A673 (cell line): ENCODE measurements at regions not wholly inside any gene's neighbourhood (a gene's known extent, or its start where the extent isn't known, plus 50 kb on each side); places are given as distances from the start of the nearest gene placed in this dataset.

Source experiments
- BruUV-seq: library from RNA; stranded (reverse); fragments of 400-500 nt; replicated peaks from 2 replicates; lab custom pipeline; 2021; lab: Mats Ljungman, UMichigan
- CTCF ChIA-PET: fragments of 300-600 bp; sonication (Branson Sonifier 250); formaldehyde crosslinking; loops from one replicate; lab custom pipeline; 2022; ENCODE audit warnings: antibody characterized with exemption; lab: Charles Lee
- POLR2A ChIA-PET: fragments of 300-600 bp; sonication (Branson Sonifier 250); formaldehyde crosslinking; loops from one replicate; lab custom pipeline; 2022; ENCODE audit warnings: antibody characterized with exemption; ENCODE audit not compliant: low non-redundant PET; lab: Charles Lee
- DNase-seq: peaks from one replicate; pipeline ENCODE4 v3.0.0-alpha.2; 2015; ENCODE audit warnings: low spot score
- H3K27ac ChIP-seq: fragments of 200-600 bp; sonication (generic); 2 replicates; pipeline ENCODE4 v1.5.1; 2016; ENCODE audit warnings: mixed run types, low read depth, mild to moderate bottlenecking, mixed read lengths, antibody characterized with exemption, low read length; ENCODE audit not compliant: poor library complexity, severe bottlenecking
- H3K27me3 ChIP-seq: fragments of 200-600 bp; sonication (generic); replicated peaks from 2 replicates; pipeline ENCODE4 v1.6.1; 2017; ENCODE audit warnings: mixed run types, low read depth, mild to moderate bottlenecking, mixed read lengths, antibody characterized with exemption, low read length; ENCODE audit not compliant: insufficient read depth, poor library complexity
- H3K36me3 ChIP-seq: fragments of 200-600 bp; sonication (generic); 2 replicates; pipeline ENCODE4 v1.6.1; 2016; ENCODE audit warnings: mixed run types, mild to moderate bottlenecking, mixed read lengths, antibody characterized with exemption, low read length; ENCODE audit not compliant: insufficient read depth, poor library complexity, severe bottlenecking
- H3K4me1 ChIP-seq: fragments of 200-600 bp; sonication (generic); 2 replicates; pipeline ENCODE4 v1.6.1; 2017; ENCODE audit warnings: mixed run types, mild to moderate bottlenecking, mixed read lengths, antibody characterized with exemption, low read length; ENCODE audit not compliant: insufficient read depth, poor library complexity, severe bottlenecking
- H3K4me3 ChIP-seq: fragments of 200-600 bp; sonication (generic); 2 replicates; pipeline ENCODE4 v1.5.1; 2016; ENCODE audit warnings: low read depth, mixed run types, mild to moderate bottlenecking, mixed read lengths, low read length; ENCODE audit not compliant: poor library complexity, severe bottlenecking
- H3K9me3 ChIP-seq: fragments of 200-600 bp; sonication (generic); 2 replicates; pipeline ENCODE4 v1.6.1; 2016; ENCODE audit warnings: mixed run types, low read depth, mild to moderate bottlenecking, mixed read lengths, antibody characterized with exemption, low read length; ENCODE audit not compliant: poor library complexity, severe bottlenecking
- EZH2 ChIP-seq: fragments of 200-600 bp; sonication (generic); IDR thresholded peaks from 2 replicates; pipeline ENCODE4 v1.6.1; 2017; ENCODE audit warnings: borderline replicate concordance, low read depth, mild to moderate bottlenecking, mixed read lengths, antibody characterized with exemption, low read length; ENCODE audit not compliant: poor library complexity, severe bottlenecking
- intact Hi-C: fragments of 100-400 bp; cut with micrococcal nuclease; formaldehyde crosslinking; loops from one replicate; pipeline ENCODE4 v1.10.0; 2022; ENCODE audit not compliant: unreplicated experiment
- TF ChIP-seq, protein P1 (sequence below): fragments of 300-800, 200-600 bp; sonication (generic); conservative IDR thresholded peaks from 2 replicates; pipeline ENCODE4 v1.5.1; 2017; ENCODE audit warnings: low read depth, mild to moderate bottlenecking, antibody characterized with exemption, low read length, moderate library complexity, mixed read lengths

DNA sequence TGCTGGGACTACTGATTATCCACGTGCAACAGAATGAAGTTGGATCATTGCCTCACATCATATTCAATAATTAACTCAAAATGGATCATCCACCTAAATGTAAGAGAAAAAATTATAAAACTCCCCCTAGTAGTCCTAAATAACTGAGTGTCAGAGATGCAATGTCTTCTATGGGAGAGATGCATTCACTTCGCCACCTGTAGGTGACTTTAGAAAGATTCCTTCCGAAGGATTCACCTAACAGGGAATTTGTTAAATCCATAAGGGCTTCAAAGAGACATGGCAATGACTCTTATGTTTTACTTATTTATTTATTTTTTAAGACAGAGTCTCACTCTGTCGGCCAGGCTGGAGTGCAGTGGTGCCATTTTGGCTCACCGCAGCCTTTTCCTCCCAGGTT lies 526.0 kb downstream of the MTRR start:
- H3K9me3 ChIP-seq, result peaks cover 14% of the 10 kb centered on the region
- POLR2A ChIA-PET, result no interaction called here
- BruUV-seq, result no TSS peak
- TF ChIP-seq, protein P1, sequence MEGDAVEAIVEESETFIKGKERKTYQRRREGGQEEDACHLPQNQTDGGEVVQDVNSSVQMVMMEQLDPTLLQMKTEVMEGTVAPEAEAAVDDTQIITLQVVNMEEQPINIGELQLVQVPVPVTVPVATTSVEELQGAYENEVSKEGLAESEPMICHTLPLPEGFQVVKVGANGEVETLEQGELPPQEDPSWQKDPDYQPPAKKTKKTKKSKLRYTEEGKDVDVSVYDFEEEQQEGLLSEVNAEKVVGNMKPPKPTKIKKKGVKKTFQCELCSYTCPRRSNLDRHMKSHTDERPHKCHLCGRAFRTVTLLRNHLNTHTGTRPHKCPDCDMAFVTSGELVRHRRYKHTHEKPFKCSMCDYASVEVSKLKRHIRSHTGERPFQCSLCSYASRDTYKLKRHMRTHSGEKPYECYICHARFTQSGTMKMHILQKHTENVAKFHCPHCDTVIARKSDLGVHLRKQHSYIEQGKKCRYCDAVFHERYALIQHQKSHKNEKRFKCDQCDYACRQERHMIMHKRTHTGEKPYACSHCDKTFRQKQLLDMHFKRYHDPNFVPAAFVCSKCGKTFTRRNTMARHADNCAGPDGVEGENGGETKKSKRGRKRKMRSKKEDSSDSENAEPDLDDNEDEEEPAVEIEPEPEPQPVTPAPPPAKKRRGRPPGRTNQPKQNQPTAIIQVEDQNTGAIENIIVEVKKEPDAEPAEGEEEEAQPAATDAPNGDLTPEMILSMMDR, result no peak
- TF ChIP-seq EZH2, result no peak
- DNase-seq, result no peak
- no peak overlapping the region for H3K27ac ChIP-seq
- no peak overlapping the region for H3K4me3 ChIP-seq
- intact Hi-C loops, result no loop called here
- no peaks in the 10 kb centered on the region for H3K4me1 ChIP-seq
- CTCF ChIA-PET, result no interaction called here
- no peaks in the 10 kb centered on the region for H3K27me3 ChIP-seq
- H3K36me3 ChIP-seq, result no peaks in the 10 kb centered on the region

DNA sequence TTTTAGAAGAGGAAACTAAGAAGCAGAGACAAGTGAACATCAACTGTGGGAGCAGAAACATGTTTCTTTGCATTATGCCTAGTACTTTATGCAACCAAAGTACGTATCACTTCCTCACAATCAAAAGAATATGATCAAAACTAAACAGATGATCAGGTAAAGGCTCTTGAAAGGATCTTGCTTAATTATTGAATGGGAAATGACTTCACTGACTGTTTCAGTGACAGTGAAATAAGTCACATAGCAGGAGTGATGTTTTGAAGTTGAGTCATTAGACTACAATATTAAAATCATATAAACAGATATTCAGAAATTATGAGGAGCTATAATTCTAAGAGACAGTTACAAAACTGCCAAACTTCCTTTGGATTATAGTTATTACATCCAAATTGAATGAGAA lies 527.3 kb downstream of the MTRR start:
- intact Hi-C loops, result no loop called here
- TF ChIP-seq, protein P1, result no peak
- no peak for TF ChIP-seq EZH2
- Histone ChIP-seq H3K27ac (no peak overlapping the region), H3K4me1 (no peaks in the 10 kb centered on the region), H3K36me3 (no peaks in the 10 kb centered on the region), H3K27me3 (no peaks in the 10 kb centered on the region), H3K9me3 (peaks cover 21% of the 10 kb centered on the region), H3K4me3 (no peak overlapping the region)
- ChIA-PET CTCF (no interaction called here), POLR2A (no interaction called here)
- BruUV-seq, result no TSS peak
- DNase-seq, result no peak

DNA sequence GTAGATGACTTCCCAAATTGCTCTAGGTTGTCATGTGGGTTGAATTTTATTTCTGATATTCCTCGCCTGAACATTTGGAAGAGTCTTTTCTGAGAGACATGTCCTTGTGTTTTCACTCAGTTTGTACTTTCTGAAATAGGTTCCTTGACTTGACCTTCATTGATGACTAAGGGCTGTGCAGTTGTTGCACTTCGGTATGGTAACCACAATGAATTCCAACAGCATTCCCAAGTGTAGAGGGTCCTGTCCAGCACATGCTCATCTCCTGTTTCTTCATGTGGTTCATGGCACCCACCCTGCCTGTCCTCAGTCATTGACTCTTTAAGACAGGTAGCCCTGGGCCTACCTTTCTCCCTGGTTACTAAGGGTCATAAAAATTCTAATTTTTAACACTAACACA lies 527.8 kb downstream of the MTRR start:
- ChIA-PET POLR2A (no interaction called here), CTCF (no interaction called here)
- H3K4me3 ChIP-seq, result no peak overlapping the region
- H3K27ac ChIP-seq, result no peak overlapping the region
- TF ChIP-seq EZH2, result no peak
- DNase-seq, result no peak
- peaks cover 19% of the 10 kb centered on the region for H3K9me3 ChIP-seq
- no TSS peak for BruUV-seq
- H3K4me1 ChIP-seq, result no peaks in the 10 kb centered on the region
- no peaks in the 10 kb centered on the region for H3K36me3 ChIP-seq
- intact Hi-C loops, result no loop called here
- no peaks in the 10 kb centered on the region for H3K27me3 ChIP-seq

DNA sequence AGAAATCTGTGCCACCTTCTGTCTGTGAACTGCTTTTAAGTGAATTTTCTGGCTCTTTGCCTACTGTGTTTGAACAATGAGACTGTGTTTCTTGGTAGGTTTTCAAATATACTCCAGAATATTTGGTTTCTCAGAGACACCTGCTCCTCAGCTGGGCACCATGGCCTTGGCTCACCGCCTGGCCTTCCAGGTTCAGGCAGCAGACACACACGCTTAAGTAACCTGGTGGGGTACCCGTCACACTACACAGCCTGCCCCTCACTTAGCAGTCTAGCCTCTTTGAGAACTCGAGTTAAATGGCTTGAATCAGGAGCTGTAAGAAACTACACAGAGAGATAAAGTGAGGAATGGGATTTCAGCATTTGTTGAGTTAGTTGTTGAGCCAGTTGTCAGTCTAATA lies 530.5 kb downstream of the MTRR start:
- H3K4me1 ChIP-seq, result no peaks in the 10 kb centered on the region
- TF ChIP-seq, protein P1, result no peak
- TF ChIP-seq EZH2, result no peak
- no peak overlapping the region for H3K4me3 ChIP-seq
- peaks cover 19% of the 10 kb centered on the region for H3K9me3 ChIP-seq
- H3K27ac ChIP-seq, result no peak overlapping the region
- no peaks in the 10 kb centered on the region for H3K36me3 ChIP-seq
- DNase-seq, result no peak
- intact Hi-C loops, result no loop called here
- BruUV-seq, result no TSS peak
- CTCF ChIA-PET, result no interaction called here
- H3K27me3 ChIP-seq, result no peaks in the 10 kb centered on the region
- POLR2A ChIA-PET, result interaction anchor here (0.7 kb wide), 1 partner anchor 198 kb away, joined by 6 read pairs; no protein-coding TSS in a partner anchor
